Limb (tissue), 2 donors: ENCODE measurements at regions not wholly inside any gene's neighbourhood (a gene's known extent, or its start where the extent isn't known, plus 50 kb on each side); places are given as distances from the start of the nearest gene placed in this dataset.
"Not testable (repeated sequence)": the region's sequence is repeated elsewhere in the genome, so short reads cannot be mapped to it uniquely, and the experiment has no call there.

Experiments used
- DNase-seq, 2 donors: peaks; one replicate each; pipeline ENCODE4 v3.0.0-alpha.2; 2016; ENCODE audit errors: extremely low spot score in 2 of 2

DNA sequence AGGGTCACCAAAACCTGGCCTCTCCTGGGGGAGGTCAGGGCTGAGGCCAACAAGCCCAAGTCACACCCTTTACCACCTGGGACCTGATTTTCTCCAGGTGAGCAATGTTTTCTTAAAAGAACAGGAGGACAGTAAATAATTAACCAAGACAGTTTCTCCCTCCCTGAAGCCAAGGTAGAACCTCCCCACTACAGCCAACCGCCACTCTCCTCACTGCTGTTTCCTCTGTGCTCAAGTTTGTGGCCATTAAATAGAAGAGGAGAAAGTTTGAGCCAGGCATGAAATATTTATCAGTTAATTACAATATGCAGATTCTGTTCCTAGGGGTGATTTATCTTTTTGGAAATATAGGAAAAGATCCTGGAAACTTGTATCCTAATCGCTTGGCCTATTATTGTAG is 150.6 kb upstream of the ANKRD20A1 start:
- DNase-seq, result not testable (repeated sequence)

DNA sequence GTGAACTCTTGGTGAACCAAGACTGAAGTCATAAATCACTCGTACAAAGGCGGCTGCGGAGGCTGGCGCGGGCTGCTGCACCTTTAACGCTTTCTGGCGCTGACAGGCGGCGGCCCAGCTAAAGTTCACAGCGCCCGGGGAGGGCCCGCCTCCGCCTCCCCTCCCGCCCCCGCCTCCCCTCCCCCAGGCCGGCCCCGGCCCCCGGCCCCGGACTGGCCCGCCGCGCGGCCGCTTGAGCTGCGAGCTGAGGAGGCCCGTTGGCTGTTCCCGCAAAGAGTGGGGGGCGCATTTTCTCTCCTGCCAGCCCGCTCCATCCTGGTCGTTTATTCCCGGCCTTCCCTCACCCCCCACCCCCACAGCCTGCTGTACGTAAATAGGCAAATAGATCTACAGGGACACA is 147.3 kb upstream of the ANKRD20A1 start:
- DNase-seq, result not testable (repeated sequence)

DNA sequence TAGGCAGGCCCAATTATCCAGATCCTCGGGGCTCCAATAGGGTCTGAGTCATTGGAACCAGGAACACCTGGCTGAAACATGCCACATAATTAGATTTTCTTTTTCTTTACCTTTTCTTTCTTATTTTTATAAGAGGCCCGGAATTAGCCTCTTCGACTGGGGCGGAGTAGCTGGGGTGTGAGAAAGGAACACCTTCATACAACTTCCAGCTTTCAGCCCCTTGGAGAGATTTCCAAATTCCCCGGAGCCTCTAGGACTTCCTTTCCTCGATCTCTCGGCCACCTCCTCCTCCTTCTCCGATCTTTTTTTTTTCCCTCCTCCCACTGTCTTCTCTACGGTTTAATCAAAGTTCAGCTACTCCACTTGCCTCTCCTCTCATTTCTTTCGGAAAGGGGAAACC is 146.8 kb upstream of the ANKRD20A1 start:
- peak in 1 of 2 donors; percentile 0 for DNase-seq

DNA sequence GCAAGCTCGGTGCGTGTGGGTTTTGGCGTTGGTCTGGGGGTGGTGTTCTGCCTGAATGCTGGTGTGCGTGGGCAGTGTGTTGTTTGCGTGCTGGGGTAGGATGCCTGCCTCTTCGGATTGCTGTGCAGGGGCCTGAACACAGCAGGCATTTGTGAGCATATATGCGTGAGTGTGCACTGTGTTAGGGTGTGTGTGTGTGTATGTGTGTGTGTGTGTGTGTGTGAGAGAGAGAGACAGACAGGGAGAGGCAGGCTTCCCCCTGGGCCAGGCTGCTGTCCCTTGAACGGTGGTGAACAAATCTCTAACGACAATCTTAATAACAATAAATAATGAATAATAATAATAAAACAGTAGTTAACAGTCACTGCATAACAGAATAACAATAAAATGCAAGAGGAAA is 145.8 kb upstream of the ANKRD20A1 start:
- DNase-seq, result not testable (repeated sequence)

DNA sequence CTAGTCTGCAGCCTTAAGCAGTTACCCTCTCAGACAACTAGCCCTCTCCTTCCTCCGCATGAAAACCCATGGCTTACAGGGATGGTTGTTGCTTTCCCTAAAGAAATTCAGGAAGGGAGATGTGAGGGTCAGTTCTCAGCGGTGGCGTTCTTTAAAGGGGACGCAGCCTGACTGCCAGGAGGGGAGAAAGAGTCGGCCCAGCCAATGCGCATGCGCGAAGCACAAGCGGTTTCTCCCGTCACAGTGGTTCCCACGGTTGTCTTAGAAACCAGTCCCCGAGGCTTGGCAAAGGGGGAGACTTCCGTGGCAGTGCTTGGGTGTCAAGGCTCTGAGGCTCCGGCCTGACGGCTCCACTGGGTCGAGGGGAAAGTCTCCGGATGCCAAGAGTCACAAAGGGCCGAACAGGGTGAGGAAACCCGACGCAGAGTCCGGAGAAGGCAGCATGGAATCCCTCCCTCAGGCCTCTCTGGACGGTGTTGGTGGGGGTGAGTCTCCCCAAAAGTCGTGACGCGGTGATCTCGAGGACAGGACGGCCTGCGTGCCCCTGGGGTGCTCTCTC is 140.8 kb upstream of the ANKRD20A1 start:
- DNase-seq, result not testable (repeated sequence)

DNA sequence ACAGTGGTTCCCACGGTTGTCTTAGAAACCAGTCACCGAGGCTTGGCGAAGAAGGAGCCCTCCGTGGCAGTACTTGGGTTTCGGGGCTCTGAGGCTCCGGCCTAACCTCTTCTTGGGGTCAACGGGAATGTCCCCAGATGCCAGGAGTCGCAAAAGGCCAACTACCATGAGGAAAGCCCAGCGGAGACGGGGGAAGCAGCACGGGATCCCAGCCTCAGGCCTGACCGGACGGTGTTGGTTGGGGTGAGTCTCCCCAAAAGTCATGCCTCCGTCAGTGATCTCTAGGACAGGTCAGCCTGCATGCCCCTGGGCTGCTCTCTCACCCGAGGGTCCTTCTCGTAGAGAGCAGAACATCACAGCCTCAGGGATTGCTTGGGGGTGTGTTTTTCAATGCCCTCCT is 138.2 kb upstream of the ANKRD20A1 start:
- DNase-seq, result not testable (repeated sequence)

DNA sequence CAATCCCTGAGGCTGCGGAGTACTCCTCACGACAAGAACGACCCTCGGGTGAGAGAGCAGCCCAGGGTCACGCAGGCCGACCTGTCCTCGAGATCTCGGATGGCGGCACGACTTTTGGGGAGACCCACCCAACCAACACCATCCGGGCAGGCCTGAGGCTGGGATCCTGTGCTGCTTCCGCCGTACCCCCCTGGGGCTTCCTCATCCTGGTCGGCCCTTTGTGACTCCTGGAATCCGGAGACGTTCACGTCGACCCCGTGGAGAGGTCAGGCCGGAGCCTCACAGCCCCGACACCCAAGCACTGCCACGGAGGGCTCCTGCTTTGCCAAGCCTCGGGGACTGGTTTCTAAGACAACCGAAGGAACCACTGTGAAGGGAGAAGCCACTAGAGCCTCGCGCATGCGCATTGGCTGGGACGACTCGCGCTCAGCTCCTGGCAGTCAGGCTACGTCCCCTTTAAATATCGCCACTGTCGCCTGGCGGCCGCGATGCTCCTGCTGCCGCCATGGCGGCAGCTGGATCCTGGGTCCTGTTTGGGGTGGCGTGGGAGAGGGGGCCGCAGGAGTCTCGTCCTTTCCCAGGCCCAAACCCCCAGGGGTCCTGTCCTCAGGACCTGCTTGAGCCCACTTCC is 136.2 kb upstream of the ANKRD20A1 start:
- DNase-seq, result not testable (repeated sequence)

DNA sequence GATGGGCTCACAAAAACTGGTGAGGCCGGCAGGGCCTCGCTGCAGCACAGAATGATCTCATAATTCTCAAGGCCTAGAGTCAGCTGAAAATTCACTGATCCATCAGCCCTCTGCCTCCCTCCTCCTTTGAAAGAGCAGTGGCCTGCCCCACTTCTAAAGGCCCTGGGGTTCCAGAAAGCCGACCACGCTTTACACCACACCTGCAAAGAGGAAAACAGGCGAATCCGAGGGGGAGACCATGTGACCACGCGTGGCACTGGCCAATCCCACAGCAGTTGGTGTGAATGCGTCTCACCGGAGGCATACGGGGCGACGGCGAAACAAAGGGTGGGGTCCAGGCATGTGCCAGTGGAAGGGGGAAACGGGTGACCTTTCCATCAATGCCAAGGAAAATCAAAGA is 135.5 kb upstream of the ANKRD20A1 start:
- not testable (repeated sequence) for DNase-seq

DNA sequence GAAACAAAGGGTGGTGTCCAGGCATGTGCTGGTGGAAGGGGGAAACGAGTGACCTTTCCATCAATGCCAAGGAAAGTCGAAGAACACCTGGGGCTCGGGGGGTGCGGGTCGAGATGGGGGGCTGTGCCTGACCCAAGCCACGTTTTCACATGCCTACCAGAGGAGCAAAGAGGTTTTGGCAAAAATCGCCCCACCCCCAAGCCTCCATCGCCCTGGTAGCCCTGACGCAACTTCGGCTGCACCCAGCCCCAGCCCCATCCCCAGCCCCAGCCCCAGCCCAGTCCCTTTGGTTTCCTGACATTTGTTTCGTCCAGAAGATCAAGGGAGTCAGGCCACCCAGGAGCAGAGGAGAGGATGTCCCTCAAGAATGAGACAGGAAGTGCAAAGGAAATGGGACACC is 133.8 kb upstream of the ANKRD20A1 start:
- not testable (repeated sequence) for DNase-seq

DNA sequence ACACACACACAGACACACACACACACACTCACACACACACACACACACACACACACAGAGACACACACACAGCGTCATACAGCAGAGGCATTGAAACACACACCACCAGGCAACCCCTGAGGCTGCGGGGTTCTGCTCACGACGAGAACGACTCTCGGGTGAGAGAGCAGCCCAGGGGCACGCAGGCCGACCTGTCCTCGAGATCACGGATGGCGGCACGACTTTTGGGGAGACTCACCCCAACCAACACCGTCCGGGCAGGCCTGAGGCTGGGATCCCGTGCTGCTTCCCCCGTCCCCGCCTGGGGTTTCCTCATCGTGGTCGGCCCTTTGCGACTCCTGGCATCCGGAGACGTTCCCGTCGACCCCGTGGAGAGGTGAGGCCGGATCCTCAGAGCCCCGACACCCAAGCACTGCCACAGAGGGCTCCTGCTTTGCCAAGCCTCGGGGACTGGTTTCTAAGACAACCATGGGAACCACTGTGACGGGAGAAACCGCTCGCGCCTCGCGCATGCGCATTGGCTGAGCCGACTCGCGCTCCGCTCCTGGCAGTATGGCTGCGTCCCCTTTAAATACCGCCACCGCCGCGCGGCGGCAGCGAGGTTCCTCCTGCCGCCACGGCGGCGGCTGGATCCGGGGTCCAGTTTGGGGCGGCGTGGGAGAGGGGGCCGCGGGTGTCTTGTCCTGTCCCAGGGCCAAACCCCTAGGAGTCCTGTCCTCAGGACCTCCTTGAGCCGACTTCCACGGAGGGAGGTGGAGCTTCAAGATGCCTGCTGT is 132.3 kb upstream of the ANKRD20A1 start:
- DNase-seq, result not testable (repeated sequence)

DNA sequence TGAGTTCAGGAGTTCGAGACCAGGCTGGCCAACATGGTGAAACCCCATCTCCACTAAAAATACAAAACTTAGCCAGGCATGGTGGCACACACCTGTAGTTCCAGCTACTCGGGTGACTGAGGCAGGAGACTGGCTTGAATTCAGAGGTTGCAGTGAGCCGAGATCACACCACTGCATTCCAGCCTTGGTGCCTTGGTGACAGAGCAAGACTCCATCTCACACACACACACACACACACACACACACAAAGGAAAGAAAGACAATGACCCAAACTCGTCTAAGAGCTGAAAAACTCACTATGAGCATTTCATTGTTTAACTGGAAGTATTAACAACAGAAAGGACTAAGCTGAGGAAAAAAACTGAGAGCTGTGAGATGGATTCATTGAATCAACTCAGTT is 95.6 kb upstream of the ANKRD20A1 start:
- DNase-seq, result not testable (repeated sequence)

DNA sequence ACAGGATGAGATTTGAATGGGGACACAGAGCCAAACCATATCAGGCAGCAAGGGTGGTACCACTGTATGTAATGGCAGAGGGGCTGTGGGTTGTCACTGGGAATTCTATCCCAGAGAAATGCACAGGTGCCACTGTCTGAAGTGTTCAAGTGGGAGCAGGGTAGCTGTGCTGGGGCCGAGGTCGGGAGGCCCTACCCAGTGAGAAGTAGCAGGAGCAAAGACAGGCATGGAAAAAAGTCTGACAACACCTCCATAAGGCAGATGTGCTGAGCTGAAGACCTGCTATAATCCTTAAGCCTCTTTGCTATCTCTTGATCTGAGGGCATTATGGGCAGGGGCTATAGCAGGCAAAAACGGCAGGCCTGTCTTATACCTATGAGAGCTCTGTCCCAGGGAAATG is 86.9 kb upstream of the ANKRD20A1 start:
- DNase-seq, result not testable (repeated sequence)

DNA sequence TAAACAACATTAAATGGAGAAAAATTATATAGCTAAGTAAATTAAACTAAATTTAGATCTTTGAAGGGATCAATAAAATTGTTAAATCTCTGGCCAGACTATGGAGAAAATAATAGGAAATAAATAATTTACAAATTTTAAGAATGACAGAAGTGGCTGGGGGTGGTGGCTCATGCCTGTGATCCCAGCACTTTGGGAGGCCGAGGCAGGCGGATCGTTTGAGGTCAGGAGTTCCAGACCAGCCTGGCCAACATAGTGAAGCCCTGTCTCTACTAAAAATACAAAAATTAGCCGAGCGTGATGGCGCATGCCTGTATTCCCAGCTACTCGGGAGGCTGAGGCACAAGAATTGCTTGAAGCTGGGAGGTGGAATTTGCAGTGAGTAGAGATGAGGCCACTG is 58.6 kb upstream of the ANKRD20A1 start:
- not testable (repeated sequence) for DNase-seq
